ENCODE measurements at regions not wholly inside any gene's neighbourhood (a gene's known extent, or its start where the extent isn't known, plus 50 kb on each side); places are given as distances from the start of the nearest gene placed in this dataset.
A peak's percentile ranks its signal among the peaks of the same experiment; 100 is the strongest.

DNA sequence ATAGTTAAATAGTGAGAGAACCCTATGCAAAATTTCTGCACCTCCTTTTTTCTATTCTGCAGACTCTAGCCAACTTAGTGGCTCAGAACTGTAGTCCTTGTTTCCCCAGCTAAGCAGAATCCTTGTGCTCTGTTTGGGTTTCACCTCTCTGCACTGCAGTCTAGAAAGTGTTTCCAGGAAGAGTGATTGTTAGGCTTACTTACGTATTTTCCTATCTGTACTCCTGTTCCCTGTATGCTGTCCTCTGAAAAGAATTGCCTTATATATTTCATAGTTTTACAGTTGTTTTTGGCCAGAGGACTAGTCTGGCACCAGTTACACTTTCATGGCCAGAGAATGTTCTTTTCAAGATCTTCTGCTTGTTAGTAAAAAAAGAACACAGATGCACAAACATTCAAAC is 154.6 kb upstream of the POT1 start:
- Histone ChIP-seq H3K36me3 (ENCODE audit: control insufficient read depth, insufficient read depth, low read length) (no peaks in the 10 kb centered on the region), H3K4me1 (no peaks in the 10 kb centered on the region), H3K4me3 (ENCODE audit: low read depth, low read length) (no peak overlapping the region), H3K27me3 (replicated peaks; ENCODE audit: control insufficient read depth, insufficient read depth, low read length) (no peaks in the 10 kb centered on the region), H3K9me3 (no peaks in the 10 kb centered on the region; the same call in 1 of the 2 replicates)
- BruUV-seq (replicated peaks), result no TSS peak
- TF ChIP-seq, protein P1, sequence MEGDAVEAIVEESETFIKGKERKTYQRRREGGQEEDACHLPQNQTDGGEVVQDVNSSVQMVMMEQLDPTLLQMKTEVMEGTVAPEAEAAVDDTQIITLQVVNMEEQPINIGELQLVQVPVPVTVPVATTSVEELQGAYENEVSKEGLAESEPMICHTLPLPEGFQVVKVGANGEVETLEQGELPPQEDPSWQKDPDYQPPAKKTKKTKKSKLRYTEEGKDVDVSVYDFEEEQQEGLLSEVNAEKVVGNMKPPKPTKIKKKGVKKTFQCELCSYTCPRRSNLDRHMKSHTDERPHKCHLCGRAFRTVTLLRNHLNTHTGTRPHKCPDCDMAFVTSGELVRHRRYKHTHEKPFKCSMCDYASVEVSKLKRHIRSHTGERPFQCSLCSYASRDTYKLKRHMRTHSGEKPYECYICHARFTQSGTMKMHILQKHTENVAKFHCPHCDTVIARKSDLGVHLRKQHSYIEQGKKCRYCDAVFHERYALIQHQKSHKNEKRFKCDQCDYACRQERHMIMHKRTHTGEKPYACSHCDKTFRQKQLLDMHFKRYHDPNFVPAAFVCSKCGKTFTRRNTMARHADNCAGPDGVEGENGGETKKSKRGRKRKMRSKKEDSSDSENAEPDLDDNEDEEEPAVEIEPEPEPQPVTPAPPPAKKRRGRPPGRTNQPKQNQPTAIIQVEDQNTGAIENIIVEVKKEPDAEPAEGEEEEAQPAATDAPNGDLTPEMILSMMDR (IDR thresholded peaks at IDR 0.05; ENCODE audit: insufficient read depth in 1 of 2, low read depth in 1 of 2, low read length in 1 of 2, severe bottlenecking in 1 of 2, unreplicated experiment in 1 of 2), result no peak
- Mint-ChIP-seq H3K4me1 (ENCODE audit: low read depth, unreplicated experiment) (no peaks in the 10 kb centered on the region), H3K27ac (ENCODE audit: unreplicated experiment) (no peak overlapping the region), H3K9me3 (ENCODE audit: unreplicated experiment) (no peaks in the 10 kb centered on the region), H3K4me3 (ENCODE audit: unreplicated experiment) (no peak overlapping the region), H3K27me3 (ENCODE audit: insufficient read depth, unreplicated experiment) (peaks cover 5% of the 10 kb centered on the region), H3K36me3 (ENCODE audit: insufficient read depth, unreplicated experiment) (no peaks in the 10 kb centered on the region)
- ChIA-PET POLR2A (no interaction called here), CTCF (no interaction called here)
- intact Hi-C loops (cut with micrococcal nuclease; ENCODE audit: unreplicated experiment), result no loop called here
- no peak for DNase-seq

- ChIA-PET POLR2A (no interaction called here), CTCF (no interaction called here)
- BruUV-seq (replicated peaks), result no TSS peak
- Mint-ChIP-seq H3K4me1 (ENCODE audit: low read depth, unreplicated experiment) (peaks cover 16% of the 10 kb centered on the region), H3K27ac (ENCODE audit: unreplicated experiment) (no peak overlapping the region), H3K9me3 (ENCODE audit: unreplicated experiment) (peaks cover 32% of the 10 kb centered on the region), H3K27me3 (ENCODE audit: insufficient read depth, unreplicated experiment) (no peaks in the 10 kb centered on the region), H3K4me3 (ENCODE audit: unreplicated experiment) (no peak overlapping the region), H3K36me3 (ENCODE audit: insufficient read depth, unreplicated experiment) (peaks cover 6% of the 10 kb centered on the region)
- peaks cover 36% of the 10 kb centered on the region for H3K4me1 ChIP-seq
- peak in 1 of 2 experiments; percentile 23 for DNase-seq
- no peaks in the 10 kb centered on the region for H3K9me3 ChIP-seq
- no peak overlapping the region for H3K4me3 ChIP-seq (ENCODE audit: low read depth, low read length)
- intact Hi-C loops (cut with micrococcal nuclease; ENCODE audit: unreplicated experiment), result no loop called here
- H3K36me3 ChIP-seq (ENCODE audit: control insufficient read depth, insufficient read depth, low read length), result no peaks in the 10 kb centered on the region
- no peaks in the 10 kb centered on the region for H3K27me3 ChIP-seq (replicated peaks; ENCODE audit: control insufficient read depth, insufficient read depth, low read length)
- TF ChIP-seq, protein P1 (IDR thresholded peaks at IDR 0.05; ENCODE audit: insufficient read depth in 1 of 2, low read depth in 1 of 2, low read length in 1 of 2, severe bottlenecking in 1 of 2, unreplicated experiment in 1 of 2), result no peak
Observed at GRCh38 chr7:125074141-125074540, 144.5 kb upstream of the POT1 start.

DNA sequence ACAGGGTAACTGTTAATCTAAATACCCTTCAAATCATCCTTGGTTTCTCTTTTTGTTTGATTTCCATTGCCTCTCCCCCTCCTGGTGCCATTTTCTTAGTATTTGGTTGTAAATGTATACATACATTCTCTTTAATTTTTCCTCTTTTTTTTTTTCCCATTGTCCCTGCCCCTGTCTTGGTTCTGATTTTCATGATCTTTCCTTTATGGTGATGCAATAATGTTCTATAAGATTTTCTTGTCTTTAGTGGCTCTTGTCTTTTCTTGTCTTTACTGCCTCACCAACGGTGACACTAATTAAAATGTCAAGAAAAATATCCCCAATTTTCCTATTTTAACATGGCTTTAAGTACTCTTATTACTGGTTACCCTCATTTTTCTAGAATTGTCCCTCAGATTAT is 135.9 kb upstream of the POT1 start:
- H3K9me3 Mint-ChIP-seq (ENCODE audit: unreplicated experiment), result no peaks in the 10 kb centered on the region
- H3K36me3 Mint-ChIP-seq (ENCODE audit: insufficient read depth, unreplicated experiment), result no peaks in the 10 kb centered on the region
- DNase-seq, result no peak
- peaks cover 14% of the 10 kb centered on the region for H3K4me1 Mint-ChIP-seq (ENCODE audit: low read depth, unreplicated experiment)
- Histone ChIP-seq H3K9me3 (no peaks in the 10 kb centered on the region), H3K36me3 (ENCODE audit: control insufficient read depth, insufficient read depth, low read length) (no peaks in the 10 kb centered on the region), H3K4me3 (ENCODE audit: low read depth, low read length) (no peak overlapping the region), H3K27me3 (replicated peaks; ENCODE audit: control insufficient read depth, insufficient read depth, low read length) (no peaks in the 10 kb centered on the region), H3K4me1 (peaks cover 13% of the 10 kb centered on the region)
- no peak overlapping the region for H3K27ac Mint-ChIP-seq (ENCODE audit: unreplicated experiment)
- ChIA-PET POLR2A (no interaction called here), CTCF (no interaction called here)
- intact Hi-C loops (cut with micrococcal nuclease; ENCODE audit: unreplicated experiment), result no loop called here
- BruUV-seq (replicated peaks), result no TSS peak
- H3K27me3 Mint-ChIP-seq (ENCODE audit: insufficient read depth, unreplicated experiment), result no peaks in the 10 kb centered on the region
- TF ChIP-seq, protein P1 (IDR thresholded peaks at IDR 0.05; ENCODE audit: insufficient read depth in 1 of 2, low read depth in 1 of 2, low read length in 1 of 2, severe bottlenecking in 1 of 2, unreplicated experiment in 1 of 2), result no peak
- no peak overlapping the region for H3K4me3 Mint-ChIP-seq (ENCODE audit: unreplicated experiment)

Data from Caco-2 (cell line).